ENCODE measurements at regions not wholly inside any gene's neighbourhood (a gene's known extent, or its start where the extent isn't known, plus 50 kb on each side); places are given as distances from the start of the nearest gene placed in this dataset.
A peak's percentile ranks its signal among the peaks of the same experiment; 100 is the strongest.

GRCh38 chr7:32301427-32301826 is 188.8 kb downstream of the LSM5 start:
- H3K79me2 ChIP-seq (ENCODE audit: control insufficient read depth, insufficient read depth, low read length, poor library complexity), result no peaks in the 10 kb centered on the region
- H4K91ac ChIP-seq (ENCODE audit: low read depth, low read length), result no peak overlapping the region
- no peak overlapping the region for H3K4ac ChIP-seq (ENCODE audit: low read depth, low read length)
- no peak overlapping the region for H3K18ac ChIP-seq (ENCODE audit: low read length)
- H3K27me3 ChIP-seq (ENCODE audit: insufficient read depth, low read length), result peaks cover 21% of the 10 kb centered on the region
- no CpG with 5 or more reads among the region's 3 CpGs for WGBS (ENCODE audit: extremely low coverage, insufficient coverage, insufficient read length)
- no peak overlapping the region for H3K9ac ChIP-seq (ENCODE audit: low read length)
- no peak overlapping the region for H3K4me3 ChIP-seq (ENCODE audit: low read depth, low read length)
- no peak overlapping the region for H4K8ac ChIP-seq (ENCODE audit: low read depth, low read length)
- no peak overlapping the region for H3K23ac ChIP-seq (ENCODE audit: low read length)
- H3K9me3 ChIP-seq (ENCODE audit: insufficient read depth, low read depth, low read length), result peaks cover 2% of the 10 kb centered on the region
- H2BK12ac ChIP-seq (ENCODE audit: low read length), result no peak overlapping the region
- no peaks in the 10 kb centered on the region for H3K36me3 ChIP-seq (ENCODE audit: control insufficient read depth in 1 of 2, insufficient read depth in 2 of 2, low read length in 2 of 2)
- no peak overlapping the region for H3K27ac ChIP-seq (ENCODE audit: low read depth, low read length)
- H3K79me1 ChIP-seq (ENCODE audit: low read length), result no peaks in the 10 kb centered on the region
- peaks cover 2 to 6% of the 10 kb centered on the region in 2 experiments for H3K4me1 ChIP-seq (ENCODE audit: control insufficient read depth in 1 of 2, insufficient read depth in 2 of 2, low read length in 2 of 2)
- DNase-seq, result no peak
- H4K12ac ChIP-seq (ENCODE audit: low read depth, low read length), result no peak overlapping the region
- no peak overlapping the region for H2BK5ac ChIP-seq (ENCODE audit: low read depth, low read length, poor library complexity)
- no peak overlapping the region for H2BK120ac ChIP-seq (ENCODE audit: insufficient read depth, low read length, poor library complexity)
- H3K14ac ChIP-seq (ENCODE audit: low read length), result no peak overlapping the region
- H2AFZ ChIP-seq (ENCODE audit: insufficient read depth, low read length, poor library complexity), result no peak overlapping the region
- H3K4me2 ChIP-seq (ENCODE audit: low read length), result no peak overlapping the region
- no peak overlapping the region for H2AK5ac ChIP-seq (ENCODE audit: low read length)

GRCh38 chr7:32299133-32299702 is 191.0 kb downstream of the LSM5 start:
- H2AFZ ChIP-seq (ENCODE audit: insufficient read depth, low read length, poor library complexity), result peak overlapping the region; percentile 42
- H3K79me1 ChIP-seq (ENCODE audit: low read length), result no peaks in the 10 kb centered on the region
- H3K36me3 ChIP-seq (ENCODE audit: control insufficient read depth in 1 of 2, insufficient read depth in 2 of 2, low read length in 2 of 2), result no peaks in the 10 kb centered on the region
- no peak overlapping the region for H2BK5ac ChIP-seq (ENCODE audit: low read depth, low read length, poor library complexity)
- H3K4ac ChIP-seq (ENCODE audit: low read depth, low read length), result no peak overlapping the region
- no peak overlapping the region for H2BK120ac ChIP-seq (ENCODE audit: insufficient read depth, low read length, poor library complexity)
- H3K14ac ChIP-seq (ENCODE audit: low read length), result no peak overlapping the region
- H3K27me3 ChIP-seq (ENCODE audit: insufficient read depth, low read length), result peaks cover 21% of the 10 kb centered on the region
- H4K91ac ChIP-seq (ENCODE audit: low read depth, low read length), result no peak overlapping the region
- H3K9ac ChIP-seq (ENCODE audit: low read length), result no peak overlapping the region
- H3K18ac ChIP-seq (ENCODE audit: low read length), result no peak overlapping the region
- WGBS (ENCODE audit: extremely low coverage, insufficient coverage, insufficient read length), result no CpG with 5 or more reads among the region's 17 CpGs
- H3K4me3 ChIP-seq (ENCODE audit: low read depth, low read length), result peak overlapping the region; percentile 79
- H3K9me3 ChIP-seq (ENCODE audit: insufficient read depth, low read depth, low read length), result no peaks in the 10 kb centered on the region
- no peak overlapping the region for H3K27ac ChIP-seq (ENCODE audit: low read depth, low read length)
- no peak for DNase-seq
- H2AK5ac ChIP-seq (ENCODE audit: low read length), result no peak overlapping the region
- H3K4me2 ChIP-seq (ENCODE audit: low read length), result peak overlapping the region; percentile 97
- no peak overlapping the region for H4K8ac ChIP-seq (ENCODE audit: low read depth, low read length)
- H3K4me1 ChIP-seq (ENCODE audit: control insufficient read depth in 1 of 2, insufficient read depth in 2 of 2, low read length in 2 of 2), result peaks cover 2 to 6% of the 10 kb centered on the region in 2 experiments
- no peak overlapping the region for H2BK12ac ChIP-seq (ENCODE audit: low read length)
- H3K23ac ChIP-seq (ENCODE audit: low read length), result no peak overlapping the region
- no peak overlapping the region for H4K12ac ChIP-seq (ENCODE audit: low read depth, low read length)
- no peaks in the 10 kb centered on the region for H3K79me2 ChIP-seq (ENCODE audit: control insufficient read depth, insufficient read depth, low read length, poor library complexity)

- H2BK120ac ChIP-seq (ENCODE audit: insufficient read depth, low read length, poor library complexity), result no peak overlapping the region
- no peak overlapping the region for H3K14ac ChIP-seq (ENCODE audit: low read length)
- peak overlapping the region; percentile 79 for H3K4me3 ChIP-seq (ENCODE audit: low read depth, low read length)
- peak in 1 of 2 donors; percentile 2 for DNase-seq
- H4K12ac ChIP-seq (ENCODE audit: low read depth, low read length), result no peak overlapping the region
- no peak overlapping the region for H4K91ac ChIP-seq (ENCODE audit: low read depth, low read length)
- no peak overlapping the region for H2AK5ac ChIP-seq (ENCODE audit: low read length)
- no CpG with 5 or more reads among the region's 80 CpGs for WGBS (ENCODE audit: extremely low coverage, insufficient coverage, insufficient read length)
- peaks cover 21% of the 10 kb centered on the region for H3K27me3 ChIP-seq (ENCODE audit: insufficient read depth, low read length)
- H3K79me2 ChIP-seq (ENCODE audit: control insufficient read depth, insufficient read depth, low read length, poor library complexity), result no peaks in the 10 kb centered on the region
- peak overlapping the region; percentile 42 for H2AFZ ChIP-seq (ENCODE audit: insufficient read depth, low read length, poor library complexity)
- no peak overlapping the region for H3K9ac ChIP-seq (ENCODE audit: low read length)
- no peak overlapping the region for H2BK5ac ChIP-seq (ENCODE audit: low read depth, low read length, poor library complexity)
- H3K9me3 ChIP-seq (ENCODE audit: insufficient read depth, low read depth, low read length), result no peaks in the 10 kb centered on the region
- H3K23ac ChIP-seq (ENCODE audit: low read length), result no peak overlapping the region
- H3K4me1 ChIP-seq (ENCODE audit: control insufficient read depth in 1 of 2, insufficient read depth in 2 of 2, low read length in 2 of 2), result peaks cover 2 to 6% of the 10 kb centered on the region in 2 experiments
- no peak overlapping the region for H3K27ac ChIP-seq (ENCODE audit: low read depth, low read length)
- H2BK12ac ChIP-seq (ENCODE audit: low read length), result no peak overlapping the region
- no peak overlapping the region for H4K8ac ChIP-seq (ENCODE audit: low read depth, low read length)
- no peaks in the 10 kb centered on the region for H3K79me1 ChIP-seq (ENCODE audit: low read length)
- no peak overlapping the region for H3K18ac ChIP-seq (ENCODE audit: low read length)
- H3K36me3 ChIP-seq (ENCODE audit: control insufficient read depth in 1 of 2, insufficient read depth in 2 of 2, low read length in 2 of 2), result no peaks in the 10 kb centered on the region
- H3K4me2 ChIP-seq (ENCODE audit: low read length), result peak overlapping the region; percentile 97
- H3K4ac ChIP-seq (ENCODE audit: low read depth, low read length), result no peak overlapping the region
These were observed 191.6 kb downstream of the LSM5 start for GRCh38 chr7:32298408-32299132.

GRCh38 chr7:32293833-32294232 is 196.3 kb downstream of the LSM5 start:
- Histone ChIP-seq H4K8ac (ENCODE audit: low read depth, low read length) (no peak overlapping the region), H3K9me3 (ENCODE audit: insufficient read depth, low read depth, low read length) (no peaks in the 10 kb centered on the region), H4K91ac (ENCODE audit: low read depth, low read length) (no peak overlapping the region), H3K4me2 (ENCODE audit: low read length) (no peak overlapping the region), H3K79me1 (ENCODE audit: low read length) (no peaks in the 10 kb centered on the region), H4K12ac (ENCODE audit: low read depth, low read length) (no peak overlapping the region), H3K27ac (ENCODE audit: low read depth, low read length) (no peak overlapping the region), H2BK5ac (ENCODE audit: low read depth, low read length, poor library complexity) (no peak overlapping the region), H2AFZ (ENCODE audit: insufficient read depth, low read length, poor library complexity) (no peak overlapping the region), H3K4me3 (ENCODE audit: low read depth, low read length) (no peak overlapping the region), H3K18ac (ENCODE audit: low read length) (no peak overlapping the region), H3K36me3 (ENCODE audit: control insufficient read depth in 1 of 2, insufficient read depth in 2 of 2, low read length in 2 of 2) (no peaks in the 10 kb centered on the region), H3K4ac (ENCODE audit: low read depth, low read length) (no peak overlapping the region), H3K9ac (ENCODE audit: low read length) (no peak overlapping the region), H3K4me1 (ENCODE audit: control insufficient read depth in 1 of 2, insufficient read depth in 2 of 2, low read length in 2 of 2) (peaks cover 2 to 3% of the 10 kb centered on the region in 2 experiments), H2BK12ac (ENCODE audit: low read length) (no peak overlapping the region), H2AK5ac (ENCODE audit: low read length) (no peak overlapping the region), H2BK120ac (ENCODE audit: insufficient read depth, low read length, poor library complexity) (no peak overlapping the region), H3K23ac (ENCODE audit: low read length) (no peak overlapping the region), H3K14ac (ENCODE audit: low read length) (no peak overlapping the region), H3K79me2 (ENCODE audit: control insufficient read depth, insufficient read depth, low read length, poor library complexity) (no peaks in the 10 kb centered on the region), H3K27me3 (ENCODE audit: insufficient read depth, low read length) (peaks cover 16% of the 10 kb centered on the region)
- DNase-seq, result no peak
- no CpG with 5 or more reads among the region's 5 CpGs for WGBS (ENCODE audit: extremely low coverage, insufficient coverage, insufficient read length)
